ENCODE measurements at regions not wholly inside any gene's neighbourhood (a gene's known extent, or its start where the extent isn't known, plus 50 kb on each side); places are given as distances from the start of the nearest gene placed in this dataset.
"Not testable (repeated sequence)": the region's sequence is repeated elsewhere in the genome, so short reads cannot be mapped to it uniquely, and the experiment has no call there.

DNA sequence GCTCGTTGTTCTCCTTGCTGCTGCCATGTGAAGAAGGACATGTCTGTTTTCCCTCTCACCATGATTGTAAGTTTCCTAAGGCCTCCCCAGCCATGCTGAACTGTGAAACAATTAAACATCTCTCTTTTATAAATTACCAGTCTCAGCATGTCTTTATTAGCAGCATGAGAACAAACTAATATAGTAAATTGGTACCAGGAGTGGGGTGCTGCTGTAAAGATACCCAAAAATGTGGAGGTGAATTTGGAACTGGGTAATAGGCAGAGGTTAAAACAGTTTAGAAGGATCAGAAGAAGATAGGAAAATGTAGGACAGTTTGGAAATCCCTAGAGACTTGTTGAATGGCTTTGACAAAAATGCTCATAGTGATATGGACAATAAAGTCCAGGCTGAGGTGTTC lies 576.7 kb downstream of the EPM2A start:
- H3K9me3 ChIP-seq (ENCODE audit: control insufficient read depth in 1 of 2, low read length in 2 of 2), result peaks cover 0 to 11% of the 10 kb centered on the region in 2 donors
- not testable (repeated sequence) for H3K27me3 ChIP-seq (ENCODE audit: low read depth, low read length); H3K4me1 ChIP-seq (ENCODE audit: control insufficient read depth in 1 of 2, insufficient read depth in 2 of 2, low read length in 2 of 2); H3K36me3 ChIP-seq (ENCODE audit: control insufficient read depth in 1 of 2, insufficient read depth in 2 of 2, low read length in 2 of 2); H3K27ac ChIP-seq (ENCODE audit: low read length); H3K4me3 ChIP-seq (ENCODE audit: low read depth in 1 of 2, low read length in 2 of 2)

DNA sequence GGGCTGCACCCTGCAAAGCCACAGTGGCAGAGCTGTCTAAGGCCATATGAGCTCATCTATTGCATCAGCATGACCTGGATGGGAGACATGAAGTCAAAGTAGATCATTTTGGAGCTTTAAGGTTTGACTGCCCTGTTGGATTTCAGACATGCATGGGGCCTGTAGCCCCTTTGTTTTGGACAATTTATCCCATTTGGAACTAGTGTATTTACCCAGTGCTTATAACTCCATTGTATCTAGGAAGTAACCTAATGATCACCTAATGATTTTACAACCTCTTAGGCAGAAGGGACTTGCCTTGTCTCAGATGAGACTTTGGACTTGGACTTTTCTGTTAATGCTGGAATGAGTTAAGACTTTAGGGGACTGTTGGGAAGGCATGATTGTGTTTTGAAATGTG lies 575.4 kb downstream of the EPM2A start:
- no peak overlapping the region for H3K27ac ChIP-seq (ENCODE audit: low read length)
- H3K4me1 ChIP-seq (ENCODE audit: control insufficient read depth in 1 of 2, insufficient read depth in 2 of 2, low read length in 2 of 2), result no peaks in the 10 kb centered on the region
- no peaks in the 10 kb centered on the region for H3K27me3 ChIP-seq (ENCODE audit: low read depth, low read length)
- peaks cover 0 to 11% of the 10 kb centered on the region in 2 donors for H3K9me3 ChIP-seq (ENCODE audit: control insufficient read depth in 1 of 2, low read length in 2 of 2)
- no peak overlapping the region for H3K4me3 ChIP-seq (ENCODE audit: low read depth in 1 of 2, low read length in 2 of 2)
- H3K36me3 ChIP-seq (ENCODE audit: control insufficient read depth in 1 of 2, insufficient read depth in 2 of 2, low read length in 2 of 2), result no peaks in the 10 kb centered on the region

- Histone ChIP-seq H3K36me3 (ENCODE audit: control insufficient read depth in 1 of 2, insufficient read depth in 2 of 2, low read length in 2 of 2) (no peaks in the 10 kb centered on the region), H3K4me3 (ENCODE audit: low read depth in 1 of 2, low read length in 2 of 2) (no peak overlapping the region)
Measured at GRCh38 chr6:145161501-145161900, 573.8 kb downstream of the EPM2A start.

DNA sequence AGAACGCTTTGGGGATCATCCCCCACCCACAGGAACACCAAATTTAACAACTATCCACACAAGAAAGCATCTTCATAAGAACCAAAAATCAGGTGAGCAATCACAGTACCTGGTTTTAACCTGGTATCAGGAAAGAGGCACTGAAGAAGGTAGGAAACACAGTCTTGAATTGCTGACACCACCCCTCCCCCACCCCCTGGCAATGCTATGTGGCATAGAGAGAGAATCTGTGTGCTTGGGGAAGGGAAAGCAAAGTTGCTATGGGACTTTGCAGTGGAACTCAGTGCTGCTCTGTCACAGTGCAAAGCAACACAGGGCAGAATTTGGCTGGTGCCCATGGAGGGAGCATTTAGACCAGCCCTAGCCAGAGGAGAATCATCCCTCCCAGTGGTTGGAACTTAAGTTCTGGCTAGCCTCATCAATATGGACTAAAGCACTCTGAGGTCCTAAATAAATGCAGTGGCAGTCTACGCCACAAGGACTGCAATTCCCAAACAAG lies 565.5 kb downstream of the EPM2A start:
- Histone ChIP-seq H3K4me3 (ENCODE audit: low read depth in 1 of 2, low read length in 2 of 2) (no peak overlapping the region), H3K27me3 (ENCODE audit: low read depth, low read length) (no peaks in the 10 kb centered on the region), H3K9me3 (ENCODE audit: control insufficient read depth in 1 of 2, low read length in 2 of 2) (peaks cover 0 to 2% of the 10 kb centered on the region in 2 donors), H3K4me1 (ENCODE audit: control insufficient read depth in 1 of 2, insufficient read depth in 2 of 2, low read length in 2 of 2) (no peaks in the 10 kb centered on the region), H3K27ac (ENCODE audit: low read length) (no peak overlapping the region), H3K36me3 (ENCODE audit: control insufficient read depth in 1 of 2, insufficient read depth in 2 of 2, low read length in 2 of 2) (no peaks in the 10 kb centered on the region)

More at GRCh38 chr6:145161501-145161900, 573.8 kb downstream of the EPM2A start:
- Histone ChIP-seq H3K27ac (ENCODE audit: low read length) (no peak overlapping the region), H3K27me3 (ENCODE audit: low read depth, low read length) (no peaks in the 10 kb centered on the region), H3K4me1 (ENCODE audit: control insufficient read depth in 1 of 2, insufficient read depth in 2 of 2, low read length in 2 of 2) (no peaks in the 10 kb centered on the region), H3K9me3 (ENCODE audit: control insufficient read depth in 1 of 2, low read length in 2 of 2) (peaks cover 0 to 11% of the 10 kb centered on the region in 2 donors)

GRCh38 chr6:145175470-145175869 lies 559.9 kb downstream of the EPM2A start:
- Histone ChIP-seq H3K27me3 (ENCODE audit: low read depth, low read length) (no peaks in the 10 kb centered on the region), H3K4me3 (ENCODE audit: low read depth in 1 of 2, low read length in 2 of 2) (no peak overlapping the region), H3K36me3 (ENCODE audit: control insufficient read depth in 1 of 2, insufficient read depth in 2 of 2, low read length in 2 of 2) (no peaks in the 10 kb centered on the region), H3K27ac (ENCODE audit: low read length) (no peak overlapping the region), H3K4me1 (ENCODE audit: control insufficient read depth in 1 of 2, insufficient read depth in 2 of 2, low read length in 2 of 2) (no peaks in the 10 kb centered on the region), H3K9me3 (ENCODE audit: control insufficient read depth in 1 of 2, low read length in 2 of 2) (peaks cover 0 to 2% of the 10 kb centered on the region in 2 donors)

DNA sequence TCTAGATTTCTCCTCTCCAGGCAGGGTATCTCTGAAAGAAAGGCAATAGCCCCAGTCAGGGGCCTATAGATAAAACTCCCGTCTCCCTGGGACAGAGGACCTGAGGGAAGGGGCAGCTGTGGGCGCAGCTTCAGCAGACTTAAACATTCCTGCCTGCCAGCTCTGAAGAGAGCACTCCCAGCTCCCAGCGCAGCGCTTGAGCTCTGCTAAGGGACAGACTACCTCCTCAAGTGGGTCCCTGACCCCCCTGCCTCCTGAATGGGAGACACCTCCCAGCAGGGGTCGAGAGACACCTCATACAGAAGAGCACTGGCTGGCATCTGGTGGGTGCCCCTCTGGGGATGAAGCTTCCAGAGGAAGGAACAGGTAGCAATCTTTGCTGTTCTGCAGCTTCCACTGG lies 556.9 kb downstream of the EPM2A start:
- Histone ChIP-seq H3K4me3 (ENCODE audit: low read depth in 1 of 2, low read length in 2 of 2) (no peak overlapping the region), H3K36me3 (ENCODE audit: control insufficient read depth in 1 of 2, insufficient read depth in 2 of 2, low read length in 2 of 2) (no peaks in the 10 kb centered on the region), H3K27me3 (ENCODE audit: low read depth, low read length) (no peaks in the 10 kb centered on the region), H3K4me1 (ENCODE audit: control insufficient read depth in 1 of 2, insufficient read depth in 2 of 2, low read length in 2 of 2) (no peaks in the 10 kb centered on the region), H3K27ac (ENCODE audit: low read length) (no peak overlapping the region), H3K9me3 (ENCODE audit: control insufficient read depth in 1 of 2, low read length in 2 of 2) (no peaks in the 10 kb centered on the region)

- Histone ChIP-seq H3K4me3 (ENCODE audit: low read depth in 1 of 2, low read length in 2 of 2) (no peak overlapping the region), H3K27me3 (ENCODE audit: low read depth, low read length) (no peaks in the 10 kb centered on the region), H3K36me3 (ENCODE audit: control insufficient read depth in 1 of 2, insufficient read depth in 2 of 2, low read length in 2 of 2) (no peaks in the 10 kb centered on the region), H3K27ac (ENCODE audit: low read length) (no peak overlapping the region), H3K4me1 (ENCODE audit: control insufficient read depth in 1 of 2, insufficient read depth in 2 of 2, low read length in 2 of 2) (no peaks in the 10 kb centered on the region), H3K9me3 (ENCODE audit: control insufficient read depth in 1 of 2, low read length in 2 of 2) (no peaks in the 10 kb centered on the region)
Measured at GRCh38 chr6:145187491-145188206, 547.7 kb downstream of the EPM2A start.

GRCh38 chr6:145189836-145190235 lies 545.5 kb downstream of the EPM2A start:
- Histone ChIP-seq H3K36me3 (ENCODE audit: control insufficient read depth in 1 of 2, insufficient read depth in 2 of 2, low read length in 2 of 2) (no peaks in the 10 kb centered on the region), H3K4me3 (ENCODE audit: low read depth in 1 of 2, low read length in 2 of 2) (no peak overlapping the region), H3K27ac (ENCODE audit: low read length) (no peak overlapping the region), H3K9me3 (ENCODE audit: control insufficient read depth in 1 of 2, low read length in 2 of 2) (no peaks in the 10 kb centered on the region), H3K4me1 (ENCODE audit: control insufficient read depth in 1 of 2, insufficient read depth in 2 of 2, low read length in 2 of 2) (peaks cover 0 to 3% of the 10 kb centered on the region in 2 donors), H3K27me3 (ENCODE audit: low read depth, low read length) (no peaks in the 10 kb centered on the region)

GRCh38 chr6:145194389-145194788 lies 540.9 kb downstream of the EPM2A start:
- no peak overlapping the region for H3K4me3 ChIP-seq (ENCODE audit: low read depth in 1 of 2, low read length in 2 of 2)
- no peaks in the 10 kb centered on the region for H3K36me3 ChIP-seq (ENCODE audit: control insufficient read depth in 1 of 2, insufficient read depth in 2 of 2, low read length in 2 of 2)
- no peaks in the 10 kb centered on the region for H3K9me3 ChIP-seq (ENCODE audit: control insufficient read depth in 1 of 2, low read length in 2 of 2)
- peaks cover 0 to 3% of the 10 kb centered on the region in 2 donors for H3K4me1 ChIP-seq (ENCODE audit: control insufficient read depth in 1 of 2, insufficient read depth in 2 of 2, low read length in 2 of 2)
- H3K27me3 ChIP-seq (ENCODE audit: low read depth, low read length), result no peaks in the 10 kb centered on the region
- no peak overlapping the region for H3K27ac ChIP-seq (ENCODE audit: low read length)

GRCh38 chr6:145199961-145200360 lies 535.4 kb downstream of the EPM2A start:
- Histone ChIP-seq H3K4me3 (ENCODE audit: low read depth in 1 of 2, low read length in 2 of 2) (no peak overlapping the region), H3K4me1 (ENCODE audit: control insufficient read depth in 1 of 2, insufficient read depth in 2 of 2, low read length in 2 of 2) (no peaks in the 10 kb centered on the region), H3K36me3 (ENCODE audit: control insufficient read depth in 1 of 2, insufficient read depth in 2 of 2, low read length in 2 of 2) (no peaks in the 10 kb centered on the region), H3K27ac (ENCODE audit: low read length) (no peak overlapping the region), H3K9me3 (ENCODE audit: control insufficient read depth in 1 of 2, low read length in 2 of 2) (no peaks in the 10 kb centered on the region), H3K27me3 (ENCODE audit: low read depth, low read length) (no peaks in the 10 kb centered on the region)

DNA sequence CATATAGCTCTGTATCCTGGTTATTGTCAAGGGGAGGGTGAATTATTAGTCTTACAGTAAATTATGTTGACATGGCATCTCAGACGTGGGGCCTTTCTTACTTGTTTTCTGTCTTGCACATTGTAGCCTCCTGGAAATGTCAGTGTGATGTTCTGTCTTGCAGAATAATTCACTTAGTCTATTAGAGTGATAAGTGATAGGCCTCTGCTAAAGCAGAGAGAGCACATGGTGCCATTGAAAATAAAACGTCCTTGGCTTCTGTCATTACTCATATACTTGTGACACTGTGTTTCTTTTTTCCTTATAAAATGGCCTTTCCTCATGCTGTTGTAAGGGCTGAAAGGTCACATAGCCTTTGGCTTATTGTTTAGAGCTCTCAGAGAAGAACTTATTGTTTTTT lies 531.0 kb downstream of the EPM2A start:
- H3K9me3 ChIP-seq (ENCODE audit: control insufficient read depth in 1 of 2, low read length in 2 of 2), result no peaks in the 10 kb centered on the region
- no peaks in the 10 kb centered on the region for H3K36me3 ChIP-seq (ENCODE audit: control insufficient read depth in 1 of 2, insufficient read depth in 2 of 2, low read length in 2 of 2)
- no peaks in the 10 kb centered on the region for H3K27me3 ChIP-seq (ENCODE audit: low read depth, low read length)
- H3K4me3 ChIP-seq (ENCODE audit: low read depth in 1 of 2, low read length in 2 of 2), result no peak overlapping the region
- no peaks in the 10 kb centered on the region for H3K4me1 ChIP-seq (ENCODE audit: control insufficient read depth in 1 of 2, insufficient read depth in 2 of 2, low read length in 2 of 2)
- H3K27ac ChIP-seq (ENCODE audit: low read length), result no peak overlapping the region

Data from muscle layer of duodenum (tissue), 2 donors.